ENCODE measurements at regions not wholly inside any gene's neighbourhood (a gene's known extent, or its start where the extent isn't known, plus 50 kb on each side); places are given as distances from the start of the nearest gene placed in this dataset.

DNA sequence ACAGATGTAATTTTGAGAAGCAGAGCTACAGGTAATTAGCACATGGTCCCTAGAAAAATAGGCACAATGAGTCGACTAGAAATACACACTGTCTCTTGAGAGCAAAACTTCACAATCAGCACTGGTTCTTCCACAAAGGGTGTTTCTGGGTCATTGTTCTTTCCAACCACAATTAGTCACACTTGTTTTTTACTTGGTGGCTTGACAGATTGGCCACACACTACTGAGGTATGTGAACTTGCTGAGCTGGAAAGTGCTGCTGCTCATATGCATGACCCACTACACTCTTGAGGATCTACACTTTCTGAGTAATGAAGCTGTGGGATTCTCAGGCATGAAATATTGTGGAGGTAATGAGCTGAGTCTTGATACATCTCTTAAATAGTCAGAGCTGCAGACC lies 347.7 kb downstream of the BCKDHB start:
- TF ChIP-seq POU2F2 (IDR thresholded peaks at IDR 0.05; ENCODE audit: low read depth, low read length), result no peak
- peak; percentile 26 for FAIRE-seq
- DNase-seq (ENCODE audit: insufficient read length, low spot score), result no peak

- FAIRE-seq, result no peak
- TF ChIP-seq PAX5 (IDR thresholded peaks at IDR 0.05; ENCODE audit: insufficient read depth, low read length, severe bottlenecking) (no peak), POLR2A (IDR thresholded peaks at IDR 0.05; ENCODE audit: low read depth, low read length) (no peak), POLR2AphosphoS5 (IDR thresholded peaks at IDR 0.05; ENCODE audit: low read depth, low read length) (no peak), SPI1 (IDR thresholded peaks at IDR 0.05; ENCODE audit: low read depth, low read length) (no peak), TAF1 (IDR thresholded peaks at IDR 0.05; ENCODE audit: low read depth, low read length) (no peak), POU2F2 (IDR thresholded peaks at IDR 0.05; ENCODE audit: low read depth, low read length) (no peak)
- DNase-seq (ENCODE audit: insufficient read length, low spot score), result no peak
These were observed 343.3 kb downstream of the BCKDHB start for GRCh38 chr6:80449726-80450125.

DNA sequence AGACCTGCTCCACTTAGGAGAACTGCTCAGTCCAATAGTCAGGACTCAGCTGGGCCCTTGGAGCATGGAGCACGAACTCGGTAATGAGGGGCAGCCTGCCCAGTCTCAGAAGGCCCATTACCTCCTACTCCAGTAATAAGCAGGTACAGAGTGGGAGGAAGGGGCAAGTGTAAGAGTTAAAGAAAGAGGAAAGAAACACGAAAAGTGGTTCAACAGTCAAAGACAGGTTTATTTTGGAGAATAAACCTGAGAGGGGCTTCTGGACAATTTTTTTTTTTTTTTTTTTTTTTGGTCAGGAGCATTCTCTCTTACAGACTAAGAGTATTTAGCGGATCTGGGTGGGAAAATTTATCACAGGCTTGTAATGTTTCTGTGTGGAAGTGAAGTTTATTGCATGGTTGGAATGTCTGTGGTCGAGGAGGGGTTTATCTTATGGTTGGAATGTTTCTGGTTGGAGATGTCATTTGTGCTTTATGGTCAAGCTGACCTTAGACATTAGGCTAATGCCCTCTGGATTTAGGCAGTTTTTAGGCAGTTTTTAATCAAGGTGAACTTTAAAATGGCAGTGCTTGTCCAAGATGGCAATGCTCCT lies 340.1 kb downstream of the BCKDHB start:
- DNase-seq (ENCODE audit: insufficient read length, low spot score), result no peak

GRCh38 chr6:80445751-80446150 lies 339.3 kb downstream of the BCKDHB start:
- FAIRE-seq (no peak), DNase-seq (ENCODE audit: insufficient read length, low spot score) (no peak)
- TF ChIP-seq POLR2AphosphoS5 (IDR thresholded peaks at IDR 0.05; ENCODE audit: low read depth, low read length) (no peak), SPI1 (IDR thresholded peaks at IDR 0.05; ENCODE audit: low read depth, low read length) (no peak), POLR2A (IDR thresholded peaks at IDR 0.05; ENCODE audit: low read depth, low read length) (no peak), PAX5 (IDR thresholded peaks at IDR 0.05; ENCODE audit: insufficient read depth, low read length, severe bottlenecking) (no peak), TAF1 (IDR thresholded peaks at IDR 0.05; ENCODE audit: low read depth, low read length) (no peak), POU2F2 (IDR thresholded peaks at IDR 0.05; ENCODE audit: low read depth, low read length) (no peak)

More for the DNA sequence above, 340.1 kb downstream of the BCKDHB start:
- no peak for FAIRE-seq
- TF ChIP-seq POLR2A (IDR thresholded peaks at IDR 0.05; ENCODE audit: low read depth, low read length), result no peak
- no peak for TF ChIP-seq TAF1 (IDR thresholded peaks at IDR 0.05; ENCODE audit: low read depth, low read length)
- TF ChIP-seq PAX5 (IDR thresholded peaks at IDR 0.05; ENCODE audit: insufficient read depth, low read length, severe bottlenecking), result no peak
- no peak for TF ChIP-seq POU2F2 (IDR thresholded peaks at IDR 0.05; ENCODE audit: low read depth, low read length)
- TF ChIP-seq SPI1 (IDR thresholded peaks at IDR 0.05; ENCODE audit: low read depth, low read length), result no peak
- no peak for TF ChIP-seq POLR2AphosphoS5 (IDR thresholded peaks at IDR 0.05; ENCODE audit: low read depth, low read length)

- FAIRE-seq, result no peak
- no peak for TF ChIP-seq POLR2A (IDR thresholded peaks at IDR 0.05; ENCODE audit: low read depth, low read length)
- DNase-seq (ENCODE audit: insufficient read length, low spot score), result no peak
These were observed 335.9 kb downstream of the BCKDHB start for GRCh38 chr6:80442366-80442765.

DNA sequence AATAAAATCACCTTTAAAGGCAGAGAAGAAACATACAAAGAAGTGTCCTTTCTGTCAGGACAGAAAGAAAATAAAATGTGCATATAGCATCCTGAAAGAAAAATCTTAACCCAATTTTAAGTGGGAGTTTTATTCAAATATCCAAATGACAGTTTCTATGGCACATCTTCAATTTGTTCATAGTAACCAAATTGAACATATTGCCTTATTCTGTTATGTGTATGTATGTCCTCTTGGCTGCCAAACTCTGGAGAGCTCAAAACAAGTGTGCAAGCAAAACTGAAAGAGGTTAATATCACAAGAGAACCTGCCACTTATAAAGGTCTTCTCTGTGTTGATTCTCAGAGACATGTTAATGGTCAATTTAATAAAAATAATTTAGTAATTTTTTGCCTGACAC lies 334.7 kb downstream of the BCKDHB start:
- DNase-seq (ENCODE audit: insufficient read length, low spot score) (no peak), FAIRE-seq (no peak)
- no peak for TF ChIP-seq TAF1 (IDR thresholded peaks at IDR 0.05; ENCODE audit: low read depth, low read length)
- TF ChIP-seq POLR2AphosphoS5 (IDR thresholded peaks at IDR 0.05; ENCODE audit: low read depth, low read length), result no peak
- TF ChIP-seq SPI1 (IDR thresholded peaks at IDR 0.05; ENCODE audit: low read depth, low read length), result no peak
- TF ChIP-seq PAX5 (IDR thresholded peaks at IDR 0.05; ENCODE audit: insufficient read depth, low read length, severe bottlenecking), result no peak
- no peak for TF ChIP-seq POU2F2 (IDR thresholded peaks at IDR 0.05; ENCODE audit: low read depth, low read length)

DNA sequence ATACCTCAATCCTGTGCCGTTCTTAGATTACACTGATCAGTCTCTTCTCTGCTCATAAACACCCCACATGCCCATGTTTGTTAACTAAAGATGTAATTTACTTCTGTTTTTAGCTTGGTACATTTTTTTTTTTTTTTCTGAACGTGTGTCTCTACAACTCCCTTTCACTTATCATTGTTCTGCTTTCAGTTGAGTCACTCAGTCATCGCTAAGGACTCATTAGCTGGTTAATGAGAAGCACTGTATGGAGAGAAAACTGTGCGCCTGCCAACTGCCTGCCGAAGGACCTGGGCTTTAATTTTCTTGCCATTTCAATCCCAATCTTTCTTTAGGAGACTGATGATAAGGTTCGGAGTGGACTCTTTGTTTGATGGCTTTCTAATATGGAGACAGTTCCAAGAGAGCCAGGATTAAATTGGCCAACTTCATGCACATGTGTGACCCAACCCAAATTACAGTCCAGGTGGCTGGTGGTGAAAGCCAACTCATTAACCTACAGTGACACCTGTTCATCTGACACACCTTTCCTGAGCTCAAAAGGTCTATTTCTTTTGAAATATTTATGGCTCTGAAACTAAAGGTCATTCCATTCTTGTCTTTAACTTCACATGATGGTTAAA lies 334.1 kb downstream of the BCKDHB start:
- DNase-seq (ENCODE audit: insufficient read length, low spot score) (no peak), FAIRE-seq (no peak)
- TF ChIP-seq PAX5 (IDR thresholded peaks at IDR 0.05; ENCODE audit: insufficient read depth, low read length, severe bottlenecking), result no peak

DNA sequence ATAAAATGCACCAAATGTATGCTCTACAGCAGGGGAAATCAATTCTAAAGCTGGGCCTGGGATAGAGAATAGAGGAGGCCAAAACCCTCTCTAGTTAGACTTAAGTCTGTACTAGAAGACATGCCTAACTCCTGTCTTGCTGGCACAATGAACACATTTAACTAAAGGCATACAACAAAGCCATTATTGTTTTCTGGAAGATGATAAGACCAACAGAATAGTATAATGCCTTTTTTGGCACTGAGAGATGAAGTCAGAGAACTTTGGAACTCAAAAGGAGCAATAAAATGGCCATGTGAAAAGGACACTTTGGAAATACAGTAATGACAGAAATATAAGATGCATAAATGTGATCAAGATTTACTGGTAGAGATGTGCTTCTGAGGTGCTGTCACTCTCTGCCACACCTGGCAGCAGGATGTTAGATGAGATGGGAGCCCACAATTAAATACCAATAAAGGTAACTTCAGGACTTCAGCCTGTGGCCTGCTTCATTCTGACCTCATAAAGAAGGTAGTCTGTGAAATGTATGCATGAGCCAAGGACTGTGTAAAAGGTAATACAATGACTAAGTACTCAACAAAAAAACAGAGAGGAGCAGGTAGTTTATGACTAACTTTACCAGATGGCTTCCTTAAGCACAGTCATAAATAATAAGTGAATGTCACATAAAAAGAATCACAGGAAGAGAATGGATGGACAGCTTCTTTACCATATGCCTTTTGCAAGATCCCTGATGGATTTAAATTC lies 333.4 kb downstream of the BCKDHB start:
- no peak for TF ChIP-seq POLR2A (IDR thresholded peaks at IDR 0.05; ENCODE audit: low read depth, low read length)
- TF ChIP-seq SPI1 (IDR thresholded peaks at IDR 0.05; ENCODE audit: low read depth, low read length), result no peak
- no peak for TF ChIP-seq POLR2AphosphoS5 (IDR thresholded peaks at IDR 0.05; ENCODE audit: low read depth, low read length)
- no peak for TF ChIP-seq PAX5 (IDR thresholded peaks at IDR 0.05; ENCODE audit: insufficient read depth, low read length, severe bottlenecking)
- no peak for TF ChIP-seq TAF1 (IDR thresholded peaks at IDR 0.05; ENCODE audit: low read depth, low read length)
- TF ChIP-seq POU2F2 (IDR thresholded peaks at IDR 0.05; ENCODE audit: low read depth, low read length), result no peak
- no peak for DNase-seq (ENCODE audit: insufficient read length, low spot score)
- no peak for FAIRE-seq

GRCh38 chr6:80438772-80439171 lies 332.3 kb downstream of the BCKDHB start:
- DNase-seq (ENCODE audit: insufficient read length, low spot score) (no peak), FAIRE-seq (no peak)
- no peak for TF ChIP-seq POLR2AphosphoS5 (IDR thresholded peaks at IDR 0.05; ENCODE audit: low read depth, low read length)
- no peak for TF ChIP-seq SPI1 (IDR thresholded peaks at IDR 0.05; ENCODE audit: low read depth, low read length)

GRCh38 chr6:80437801-80438200 lies 331.3 kb downstream of the BCKDHB start:
- no peak for FAIRE-seq
- DNase-seq (ENCODE audit: insufficient read length, low spot score), result no peak
- TF ChIP-seq POU2F2 (IDR thresholded peaks at IDR 0.05; ENCODE audit: low read depth, low read length) (no peak), PAX5 (IDR thresholded peaks at IDR 0.05; ENCODE audit: insufficient read depth, low read length, severe bottlenecking) (no peak), TAF1 (IDR thresholded peaks at IDR 0.05; ENCODE audit: low read depth, low read length) (no peak)

All from GM12891 (cell line).